H9 (cell line): ENCODE measurements at regions not wholly inside any gene's neighbourhood (a gene's known extent, or its start where the extent isn't known, plus 50 kb on each side); places are given as distances from the start of the nearest gene placed in this dataset.

Experiments used
- DNase-seq: peaks from one replicate; pipeline ENCODE4 v3.0.0-alpha.2; 2017
- H2AFZ ChIP-seq: one replicate; pipeline ENCODE4 v1.6.1; 2013; ENCODE audit warnings: mild to moderate bottlenecking, low read length, control low read depth, moderate library complexity
- H2AK5ac ChIP-seq: 2 replicates; pipeline ENCODE4 v1.6.1; 2013; ENCODE audit warnings: low read length, control low read depth, mixed read lengths; ENCODE audit not compliant: insufficient read length
- H2BK120ac ChIP-seq: one replicate; pipeline ENCODE4 v1.6.1; 2013; ENCODE audit warnings: low read depth, mild to moderate bottlenecking, low read length, control low read depth, inconsistent platforms; ENCODE audit not compliant: poor library complexity, severe bottlenecking
- H2BK12ac ChIP-seq: 2 replicates; pipeline ENCODE4 v1.6.1; 2013; ENCODE audit warnings: low read length, control low read depth, mixed read lengths, low read depth; ENCODE audit not compliant: insufficient read length
- H2BK15ac ChIP-seq: 2 replicates; pipeline ENCODE4 v1.6.1; 2013; ENCODE audit warnings: low read depth, low read length, control low read depth
- H2BK20ac ChIP-seq: one replicate; pipeline ENCODE4 v1.6.1; 2013; ENCODE audit warnings: low read depth, mild to moderate bottlenecking, low read length, control low read depth, inconsistent platforms; ENCODE audit not compliant: poor library complexity, severe bottlenecking
- H2BK5ac ChIP-seq: 2 replicates; pipeline ENCODE4 v1.6.1; 2013; ENCODE audit warnings: low read length, control low read depth, mixed read lengths; ENCODE audit not compliant: insufficient read length
- H3K14ac ChIP-seq: 2 replicates; pipeline ENCODE4 v1.6.1; 2013; ENCODE audit warnings: low read length, control low read depth; ENCODE audit not compliant: insufficient read depth
- H3K18ac ChIP-seq: 2 replicates; pipeline ENCODE4 v1.6.1; 2013; ENCODE audit warnings: low read depth, mild to moderate bottlenecking, mixed read lengths, low read length, control low read depth; ENCODE audit not compliant: insufficient read length
- H3K23ac ChIP-seq: 2 replicates; pipeline ENCODE4 v1.6.1; 2013; ENCODE audit warnings: low read length, control low read depth, mixed read lengths, low read depth; ENCODE audit not compliant: insufficient read length
- H3K23me2 ChIP-seq: 2 replicates; pipeline ENCODE4 v1.6.1; 2013; ENCODE audit warnings: low read depth, mild to moderate bottlenecking, mixed read lengths, low read length, control low read depth; ENCODE audit not compliant: insufficient read length, poor library complexity, severe bottlenecking
- H3K27ac ChIP-seq: 2 replicates; pipeline ENCODE4 v1.5.1; 2013; ENCODE audit warnings: low read length, control low read depth, mixed read lengths, low read depth; ENCODE audit not compliant: insufficient read length
- H3K27me3 ChIP-seq: 2 replicates; pipeline ENCODE4 v1.6.1; 2013; ENCODE audit warnings: low read length, control low read depth, inconsistent platforms; ENCODE audit not compliant: insufficient read depth
- H3K4ac ChIP-seq: 2 replicates; pipeline ENCODE4 v1.6.1; 2013; ENCODE audit warnings: low read depth, mild to moderate bottlenecking, control low read depth, inconsistent platforms, low read length, moderate library complexity
- H3K4me1 ChIP-seq: 2 replicates; pipeline ENCODE4 v1.6.1; 2013; ENCODE audit warnings: low read length, control low read depth, inconsistent platforms; ENCODE audit not compliant: insufficient read depth
- H3K4me2 ChIP-seq: 2 replicates; pipeline ENCODE4 v1.6.1; 2013; ENCODE audit warnings: low read length, control low read depth, mixed read lengths; ENCODE audit not compliant: insufficient read length, insufficient read depth
- H3K56ac ChIP-seq: 2 replicates; pipeline ENCODE4 v1.6.1; 2013; ENCODE audit warnings: low read depth, mild to moderate bottlenecking, mixed read lengths, low read length, control low read depth; ENCODE audit not compliant: insufficient read length
- H3K79me1 ChIP-seq: 2 replicates; pipeline ENCODE4 v1.6.1; 2013; ENCODE audit warnings: low read depth, mild to moderate bottlenecking, moderate library complexity, low read length, control low read depth, inconsistent platforms; ENCODE audit not compliant: insufficient read depth, poor library complexity, severe bottlenecking
- H3K79me2 ChIP-seq: 2 replicates; pipeline ENCODE4 v1.6.1; 2013; ENCODE audit warnings: low read length, control low read depth, inconsistent platforms; ENCODE audit not compliant: insufficient read depth
- H3K9ac ChIP-seq: 2 replicates; pipeline ENCODE4 v1.6.1; 2013; ENCODE audit warnings: low read length, control low read depth, mixed read lengths; ENCODE audit not compliant: insufficient read length; ENCODE audit errors: extremely low read depth
- H3K9me3 ChIP-seq: one replicate; pipeline ENCODE4 v1.6.1; 2013; ENCODE audit warnings: low read depth, low read length, inconsistent platforms; ENCODE audit not compliant: control insufficient read depth
- H3T11ph ChIP-seq: one replicate; pipeline ENCODE4 v1.6.1; 2013; ENCODE audit warnings: mild to moderate bottlenecking, low read length, control low read depth, inconsistent platforms
- H4K20me1 ChIP-seq: one replicate; pipeline ENCODE4 v1.6.1; 2013; ENCODE audit not compliant: control insufficient read depth, insufficient read length, insufficient read depth
- H4K5ac ChIP-seq: 2 replicates; pipeline ENCODE4 v1.6.1; 2013; ENCODE audit warnings: low read depth, mild to moderate bottlenecking, mixed read lengths, low read length, control low read depth; ENCODE audit not compliant: insufficient read length
- H4K8ac ChIP-seq: replicated peaks from 2 replicates; pipeline ENCODE4 v1.6.1; 2013; ENCODE audit warnings: low read length, control low read depth, mixed read lengths, low read depth; ENCODE audit not compliant: insufficient read length
- H4K91ac ChIP-seq: 2 replicates; pipeline ENCODE4 v1.6.1; 2013; ENCODE audit warnings: low read depth, mild to moderate bottlenecking, moderate library complexity, mixed read lengths, low read length, control low read depth; ENCODE audit not compliant: insufficient read length
- H3K27ac Mint-ChIP-seq, 3 experiments: 2 replicates in 2 of 3; 3 replicates in 1 of 3; pipeline ENCODE4 v1.8.0; 2020 to 2021; ENCODE audit warnings: mixed read lengths in 3 of 3, mild to moderate bottlenecking in 1 of 3, moderate library complexity in 1 of 3
- H3K27me3 Mint-ChIP-seq: 2 replicates; pipeline ENCODE4 v1.8.0; 2021; ENCODE audit warnings: low read depth, mild to moderate bottlenecking, moderate library complexity, mixed read lengths
- H3K36me3 Mint-ChIP-seq, 3 experiments: 2 replicates in 2 of 3; 3 replicates in 1 of 3; pipeline ENCODE4 v1.8.0; 2020 to 2021; ENCODE audit warnings: low read depth in 3 of 3, mixed read lengths in 3 of 3; ENCODE audit not compliant: insufficient read depth in 1 of 3
- H3K4me1 Mint-ChIP-seq, 2 experiments: 2 replicates each; pipeline ENCODE4 v1.8.0; 2020; ENCODE audit warnings: mixed read lengths in 2 of 2
- H3K4me3 Mint-ChIP-seq, 2 experiments: 2 replicates in 1 of 2; 3 replicates in 1 of 2; pipeline ENCODE4 v1.8.0; 2020 to 2021; ENCODE audit warnings: mild to moderate bottlenecking in 2 of 2, mixed read lengths in 2 of 2, moderate library complexity in 1 of 2
- H3K9me3 Mint-ChIP-seq, 2 experiments: 2 replicates in 1 of 2; 3 replicates in 1 of 2; pipeline ENCODE4 v1.8.0; 2020; ENCODE audit warnings: mild to moderate bottlenecking in 2 of 2, mixed read lengths in 2 of 2, moderate library complexity in 1 of 2
- WGBS: extraction: QIAGEN DNeasy Blood & Tissue Kit; methylation state at CpG from one replicate; pipeline ENCODE4 v1.1.7; 2013; ENCODE audit warnings: missing lambda C conversion rate, low lambda C conversion rate, mixed read lengths; ENCODE audit not compliant: insufficient read length; ENCODE audit errors: extremely low coverage; 5-methylcytosine and 5-hydroxymethylcytosine counted together
- TF ChIP-seq, protein P1 (sequence below): fragments of 200-600 bp; sonication (generic); conservative IDR thresholded peaks from 3 replicates; pipeline ENCODE4 v1.8.0; 2021; ENCODE audit warnings: antibody characterized with exemption, mild to moderate bottlenecking

- no peak overlapping the region for H2BK5ac ChIP-seq
- no peak overlapping the region for H3K27ac ChIP-seq
- H3K79me1 ChIP-seq, result no peaks in the 10 kb centered on the region
- Mint-ChIP-seq H3K9me3 (no peaks in the 10 kb centered on the region), H3K27me3 (no peaks in the 10 kb centered on the region; the same call in 1 of the 2 replicates), H3K4me1 (peaks cover 5% of the 10 kb centered on the region in 2 experiments), H3K27ac (no peak overlapping the region), H3K36me3 (no peaks in the 10 kb centered on the region; a peak in 1 of 7 replicates), H3K4me3 (no peak overlapping the region)
- H2AK5ac ChIP-seq, result no peak overlapping the region
- H4K5ac ChIP-seq, result no peak overlapping the region
- H3K18ac ChIP-seq, result no peak overlapping the region
- H3K14ac ChIP-seq, result no peak overlapping the region; the same call in 1 of the 2 replicates
- TF ChIP-seq, protein P1, sequence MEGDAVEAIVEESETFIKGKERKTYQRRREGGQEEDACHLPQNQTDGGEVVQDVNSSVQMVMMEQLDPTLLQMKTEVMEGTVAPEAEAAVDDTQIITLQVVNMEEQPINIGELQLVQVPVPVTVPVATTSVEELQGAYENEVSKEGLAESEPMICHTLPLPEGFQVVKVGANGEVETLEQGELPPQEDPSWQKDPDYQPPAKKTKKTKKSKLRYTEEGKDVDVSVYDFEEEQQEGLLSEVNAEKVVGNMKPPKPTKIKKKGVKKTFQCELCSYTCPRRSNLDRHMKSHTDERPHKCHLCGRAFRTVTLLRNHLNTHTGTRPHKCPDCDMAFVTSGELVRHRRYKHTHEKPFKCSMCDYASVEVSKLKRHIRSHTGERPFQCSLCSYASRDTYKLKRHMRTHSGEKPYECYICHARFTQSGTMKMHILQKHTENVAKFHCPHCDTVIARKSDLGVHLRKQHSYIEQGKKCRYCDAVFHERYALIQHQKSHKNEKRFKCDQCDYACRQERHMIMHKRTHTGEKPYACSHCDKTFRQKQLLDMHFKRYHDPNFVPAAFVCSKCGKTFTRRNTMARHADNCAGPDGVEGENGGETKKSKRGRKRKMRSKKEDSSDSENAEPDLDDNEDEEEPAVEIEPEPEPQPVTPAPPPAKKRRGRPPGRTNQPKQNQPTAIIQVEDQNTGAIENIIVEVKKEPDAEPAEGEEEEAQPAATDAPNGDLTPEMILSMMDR, result no peak
- no peak for DNase-seq
- no CpG with 5 or more reads among the region's 7 CpGs for WGBS
- no peak overlapping the region for H2AFZ ChIP-seq
- no peaks in the 10 kb centered on the region for H3K79me2 ChIP-seq
- no peaks in the 10 kb centered on the region for H3K9me3 ChIP-seq
- H3K4me2 ChIP-seq, result no peak overlapping the region
- no peak overlapping the region for H2BK15ac ChIP-seq
- no peak overlapping the region for H4K91ac ChIP-seq
- no peaks in the 10 kb centered on the region for H3K23me2 ChIP-seq
- no peak overlapping the region for H3K9ac ChIP-seq
- no peaks in the 10 kb centered on the region; the same call in 1 of the 2 replicates for H3K4me1 ChIP-seq
- H2BK20ac ChIP-seq, result no peak overlapping the region
- no peak overlapping the region for H3K56ac ChIP-seq
- H4K20me1 ChIP-seq, result no peaks in the 10 kb centered on the region
- H3K4ac ChIP-seq, result no peak overlapping the region
- no peak overlapping the region for H4K8ac ChIP-seq
- no peak overlapping the region for H3T11ph ChIP-seq
- H3K23ac ChIP-seq, result no peak overlapping the region
- H2BK120ac ChIP-seq, result no peak overlapping the region
- no peak overlapping the region for H2BK12ac ChIP-seq
- H3K27me3 ChIP-seq, result no peaks in the 10 kb centered on the region
Observed at GRCh38 chr1:93758842-93759515, 77.3 kb upstream of the BCAR3 start.
